Keratinocyte (primary cell): ENCODE measurements at regions not wholly inside any gene's neighbourhood (a gene's known extent, or its start where the extent isn't known, plus 50 kb on each side); places are given as distances from the start of the nearest gene placed in this dataset.

Experiments used
- DNase-seq: peaks from one replicate; pipeline ENCODE4 v3.0.0-alpha.2; 2011; ENCODE audit warnings: low read depth, missing footprints, low spot score
- FAIRE-seq: peaks from 2 replicates; lab custom pipeline; 2011; peaks lifted over from hg19 to GRCh38; lab: Jason Lieb, UNC
- H2AFZ ChIP-seq: 2 replicates; pipeline ENCODE4 v1.6.0; 2012; ENCODE audit warnings: low read length, control low read depth, inconsistent platforms; ENCODE audit not compliant: control insufficient read depth
- H3K27ac ChIP-seq: 2 replicates; pipeline ENCODE4 v1.5.1; 2011; ENCODE audit warnings: low read length; ENCODE audit not compliant: control insufficient read depth, insufficient read depth
- H3K27me3 ChIP-seq: 3 replicates; pipeline ENCODE4 v1.6.0; 2011; ENCODE audit warnings: low read length; ENCODE audit not compliant: control insufficient read depth, insufficient read depth; ENCODE audit errors: extremely low read depth
- H3K36me3 ChIP-seq, 2 experiments: 2 replicates in 1 of 2; 3 replicates in 1 of 2; pipeline ENCODE4 v1.5.1; 2011; ENCODE audit warnings: low read length in 2 of 2, mild to moderate bottlenecking in 1 of 2; ENCODE audit not compliant: control insufficient read depth in 2 of 2, insufficient read depth in 2 of 2; ENCODE audit errors: extremely low read depth in 1 of 2
- H3K4me1 ChIP-seq: 3 replicates; pipeline ENCODE4 v1.5.1; 2011; ENCODE audit warnings: low read length; ENCODE audit not compliant: control insufficient read depth, insufficient read depth; ENCODE audit errors: extremely low read depth
- H3K4me2 ChIP-seq: 3 replicates; pipeline ENCODE4 v1.6.0; 2011; ENCODE audit warnings: low read depth, low read length; ENCODE audit not compliant: control insufficient read depth, insufficient read depth; ENCODE audit errors: extremely low read depth
- H3K4me3 ChIP-seq, 3 experiments: fragments of 200-600 bp in 1 of 3; sonication (generic) in 1 of 3; 2 replicates in 2 of 3; 3 replicates in 1 of 3; pipeline ENCODE4 v1.5.1; 2011 to 2016; ENCODE audit warnings: low read length in 3 of 3, mild to moderate bottlenecking in 3 of 3, control low read depth in 2 of 3, inconsistent platforms in 1 of 3, low read depth in 1 of 3, mixed read lengths in 1 of 3, mixed run types in 1 of 3, moderate library complexity in 1 of 3; ENCODE audit not compliant: control insufficient read depth in 2 of 3, insufficient read depth in 2 of 3; ENCODE audit errors: extremely low read depth in 1 of 3
- H3K79me2 ChIP-seq: 2 replicates; pipeline ENCODE4 v1.6.0; 2012; ENCODE audit warnings: low read length; ENCODE audit not compliant: control insufficient read depth, insufficient read depth
- H3K9ac ChIP-seq: 3 replicates; pipeline ENCODE4 v1.6.0; 2011; ENCODE audit warnings: low read length; ENCODE audit not compliant: control insufficient read depth, insufficient read depth; ENCODE audit errors: extremely low read depth
- H3K9me1 ChIP-seq: 3 replicates; pipeline ENCODE4 v1.6.0; 2011; ENCODE audit warnings: low read length; ENCODE audit not compliant: control insufficient read depth, insufficient read depth; ENCODE audit errors: extremely low read depth
- H3K9me3 ChIP-seq: 2 replicates; pipeline ENCODE4 v1.5.1; 2012; ENCODE audit warnings: low read depth, low read length; ENCODE audit not compliant: control insufficient read depth
- H4K20me1 ChIP-seq: 3 replicates; pipeline ENCODE4 v1.6.0; 2011; ENCODE audit warnings: low read length; ENCODE audit not compliant: control insufficient read depth, insufficient read depth; ENCODE audit errors: extremely low read depth
- CTCF ChIP-seq, 3 experiments: IDR thresholded peaks in 1 of 3; conservative IDR thresholded peaks in 1 of 3; optimal IDR thresholded peaks in 1 of 3; 2 replicates in 2 of 3; 3 replicates in 1 of 3; pipeline versions ENCODE3 to v1.5.1; 2011; ENCODE audit warnings: low read length in 3 of 3, mild to moderate bottlenecking in 3 of 3, moderate library complexity in 2 of 3, control low read depth in 1 of 3, inconsistent platforms in 1 of 3; ENCODE audit not compliant: insufficient read depth in 2 of 3; ENCODE audit errors: extremely low read depth in 1 of 3
- EZH2 ChIP-seq: IDR thresholded peaks from one replicate; pipeline ENCODE4 v1.6.1; 2012; ENCODE audit warnings: inconsistent platforms, mild to moderate bottlenecking, low read length, moderate library complexity
- dilution Hi-C: fragments of 300-500 bp; cut with MboI; formaldehyde crosslinking; loops from one replicate; pipeline ENCODE4 v1.7.0; 2020; ENCODE audit warnings: low sequenced_read_pairs; ENCODE audit not compliant: extremely low pct_ligation_motif_present

GRCh38 chr13:73505376-73505890, 446.6 kb downstream of the KLF5 start:
- TF ChIP-seq CTCF (optimal IDR thresholded peaks at IDR 0.05 in 1 of 3, IDR thresholded peaks at IDR 0.05 in 1 of 3, conservative IDR thresholded peaks at IDR 0.05 in 1 of 3; ENCODE audit: extremely low read depth in 1 of 3, insufficient read depth in 2 of 3, low read length in 3 of 3), result no peak
- TF ChIP-seq EZH2, result no peak
- H3K27me3 ChIP-seq, result no peaks in the 10 kb centered on the region
- no peak overlapping the region for H3K4me2 ChIP-seq
- no peak overlapping the region for H2AFZ ChIP-seq
- H3K79me2 ChIP-seq, result no peaks in the 10 kb centered on the region
- no peaks in the 10 kb centered on the region for H3K9me1 ChIP-seq
- no peaks in the 10 kb centered on the region for H3K9me3 ChIP-seq
- no peak overlapping the region for H3K9ac ChIP-seq
- H3K4me3 ChIP-seq, result no peak overlapping the region
- H4K20me1 ChIP-seq, result no peaks in the 10 kb centered on the region
- H3K4me1 ChIP-seq, result no peaks in the 10 kb centered on the region
- dilution Hi-C loops, result no loop called here
- H3K27ac ChIP-seq, result no peak overlapping the region
- FAIRE-seq (no peak), DNase-seq (no peak)
- no peaks in the 10 kb centered on the region for H3K36me3 ChIP-seq

GRCh38 chr13:73499695-73500094, 440.9 kb downstream of the KLF5 start:
- H3K4me3 ChIP-seq, result no peak overlapping the region
- H3K4me2 ChIP-seq, result no peak overlapping the region
- no peaks in the 10 kb centered on the region for H3K9me3 ChIP-seq
- H3K79me2 ChIP-seq, result no peaks in the 10 kb centered on the region
- dilution Hi-C loops, result no loop called here
- H3K9me1 ChIP-seq, result no peaks in the 10 kb centered on the region
- H2AFZ ChIP-seq, result no peak overlapping the region
- FAIRE-seq (no peak), DNase-seq (no peak)
- H3K9ac ChIP-seq, result no peak overlapping the region
- TF ChIP-seq EZH2 (no peak), CTCF (optimal IDR thresholded peaks at IDR 0.05 in 1 of 3, IDR thresholded peaks at IDR 0.05 in 1 of 3, conservative IDR thresholded peaks at IDR 0.05 in 1 of 3; ENCODE audit: extremely low read depth in 1 of 3, insufficient read depth in 2 of 3, low read length in 3 of 3) (no peak)
- no peaks in the 10 kb centered on the region for H3K27me3 ChIP-seq
- H3K27ac ChIP-seq, result no peak overlapping the region
- no peaks in the 10 kb centered on the region for H4K20me1 ChIP-seq
- H3K36me3 ChIP-seq, result no peaks in the 10 kb centered on the region
- H3K4me1 ChIP-seq, result peaks cover 13% of the 10 kb centered on the region
